AML-193 (cell line): ENCODE measurements at regions not wholly inside any gene's neighbourhood (a gene's known extent, or its start where the extent isn't known, plus 50 kb on each side); places are given as distances from the start of the nearest gene placed in this dataset.
A peak's percentile ranks its signal among the peaks of the same experiment; 100 is the strongest.
"Not testable (repeated sequence)": the region's sequence is repeated elsewhere in the genome, so short reads cannot be mapped to it uniquely, and the experiment has no call there.

ENCODE experiments used
- DNase-seq, 2 experiments: peaks; one replicate each; lab custom pipeline; 2025; lab: John Stamatoyannopoulos, UW

DNA sequence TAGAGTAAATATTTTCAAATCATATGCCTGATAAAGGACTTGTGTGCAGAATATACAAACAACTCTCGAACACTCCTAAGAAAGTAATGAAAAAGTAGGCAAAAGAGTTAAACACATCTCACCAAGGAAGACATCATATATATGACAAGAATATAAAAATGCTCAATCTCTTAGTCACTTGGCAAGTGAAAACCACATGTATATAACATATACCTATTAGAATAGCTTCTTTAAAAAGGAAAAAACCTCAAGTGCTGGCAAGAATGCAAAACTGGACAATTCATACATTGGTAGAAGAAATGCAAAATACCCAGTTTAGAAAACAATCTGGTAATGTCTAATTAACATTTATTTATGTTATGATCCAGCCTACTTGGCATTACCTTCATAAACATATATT is 146.6 kb upstream of the DGKB start:
- no peak for DNase-seq

DNA sequence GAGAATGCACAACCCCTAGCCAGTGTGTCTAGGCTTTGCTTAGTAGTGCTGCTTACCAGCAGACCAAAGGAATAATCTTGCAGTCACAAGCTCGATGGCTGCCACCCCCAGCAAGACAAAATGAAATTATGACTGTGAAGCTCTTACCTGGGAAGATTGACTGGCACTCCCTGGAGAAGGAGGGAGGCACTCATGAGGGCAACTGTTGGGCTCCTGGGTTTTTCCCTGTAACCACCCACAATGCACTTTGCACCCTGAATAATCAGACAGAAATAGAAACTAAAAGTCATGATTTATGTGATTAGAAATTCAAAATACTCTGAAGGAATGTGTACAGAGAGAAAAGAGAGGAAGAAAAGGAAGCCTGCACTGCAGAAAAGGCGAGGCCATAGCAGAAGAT is 144.3 kb upstream of the DGKB start:
- DNase-seq, result no peak

DNA sequence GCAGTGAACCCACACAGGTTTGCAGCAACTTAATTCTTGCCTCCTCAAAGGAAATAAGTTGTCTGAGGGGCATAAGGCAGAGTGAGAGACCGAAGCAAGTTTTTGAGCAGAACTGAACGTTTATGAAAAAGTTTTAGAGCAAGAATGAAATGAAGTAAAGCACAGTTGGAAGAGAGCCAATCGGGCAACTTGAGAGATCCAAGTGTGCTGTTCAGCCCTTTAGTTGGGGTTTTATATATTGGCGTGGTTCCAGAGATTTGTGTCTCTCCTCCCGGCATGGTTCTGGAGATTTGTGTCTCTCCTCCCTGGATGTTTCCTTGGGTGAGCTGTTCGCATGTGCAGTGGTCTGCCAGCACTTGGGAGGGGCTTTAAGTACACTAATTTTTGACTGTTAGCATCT is 141.4 kb upstream of the DGKB start:
- DNase-seq, result no peak

DNA sequence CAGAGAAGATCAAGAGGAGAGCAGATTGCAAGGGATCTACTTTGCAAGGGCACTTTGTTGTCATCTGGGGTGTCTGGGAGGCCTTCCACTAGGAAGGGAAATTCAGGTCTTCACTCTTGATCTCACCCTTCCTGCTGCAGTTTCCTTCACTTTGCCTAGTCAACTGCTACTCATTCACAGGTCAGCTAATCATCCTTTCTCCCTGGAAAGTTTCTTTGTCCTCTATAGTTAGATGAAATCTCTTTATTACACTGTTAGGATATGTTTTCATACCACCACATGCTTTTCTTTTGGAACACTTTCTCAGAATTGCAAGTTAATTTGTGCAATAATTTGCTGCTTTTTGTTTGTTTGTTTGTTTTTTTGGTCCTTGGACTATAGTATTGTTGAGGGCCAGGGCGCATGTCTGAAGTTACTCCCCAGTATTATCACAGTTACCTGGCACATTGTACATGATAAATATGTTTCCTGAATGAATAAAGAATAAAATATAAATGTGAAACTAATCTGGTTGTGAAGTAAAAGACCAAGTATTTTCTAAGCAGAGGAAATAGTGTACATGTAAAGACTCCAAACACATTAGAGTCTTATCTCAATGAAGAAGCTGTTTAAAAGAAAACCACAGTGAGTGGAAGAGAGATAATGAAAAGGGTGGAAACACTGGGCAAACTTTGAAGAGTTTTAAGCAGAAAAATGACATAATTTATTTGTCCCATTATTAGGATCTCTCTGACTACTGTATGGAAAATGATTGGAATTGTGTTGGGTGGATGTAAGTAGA is 139.9 kb upstream of the DGKB start:
- DNase-seq, result no peak

DNA sequence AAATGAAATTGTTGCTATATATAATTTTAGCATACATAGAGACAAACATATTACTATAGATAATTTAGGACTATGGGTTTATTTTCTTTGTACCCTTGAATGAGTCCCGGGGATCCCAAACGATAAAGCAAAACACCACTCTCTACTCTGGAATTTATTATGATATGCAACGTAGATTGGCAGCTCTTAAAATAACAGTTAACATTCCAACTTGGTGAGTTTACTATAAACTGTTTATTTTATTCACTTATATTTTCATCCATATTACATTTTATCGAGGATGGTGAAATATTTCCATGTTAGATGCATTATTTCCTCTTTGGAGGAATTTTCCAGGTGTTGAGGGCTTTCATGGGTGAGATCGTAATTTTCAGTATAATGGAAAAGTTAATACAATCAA is 138.7 kb upstream of the DGKB start:
- DNase-seq, result no peak

DNA sequence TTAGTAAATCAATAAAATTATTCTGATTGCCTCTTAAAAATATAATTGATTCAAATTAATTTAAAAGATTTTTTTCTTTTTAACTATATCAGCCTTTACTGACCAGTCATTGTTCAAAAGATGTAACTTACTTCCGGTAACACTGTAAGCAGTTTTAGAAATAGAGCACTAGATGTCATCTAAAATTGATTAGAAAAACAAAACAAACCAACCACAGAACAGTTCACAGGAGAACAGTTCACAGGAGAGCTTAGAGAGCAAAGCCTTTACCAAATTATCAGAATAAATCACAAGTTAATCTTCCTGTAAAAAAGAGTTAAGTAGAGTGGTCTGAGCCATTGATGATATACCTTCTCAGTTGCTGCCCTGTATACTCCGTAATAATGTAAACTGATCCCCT is 133.3 kb upstream of the DGKB start:
- DNase-seq, result no peak

DNA sequence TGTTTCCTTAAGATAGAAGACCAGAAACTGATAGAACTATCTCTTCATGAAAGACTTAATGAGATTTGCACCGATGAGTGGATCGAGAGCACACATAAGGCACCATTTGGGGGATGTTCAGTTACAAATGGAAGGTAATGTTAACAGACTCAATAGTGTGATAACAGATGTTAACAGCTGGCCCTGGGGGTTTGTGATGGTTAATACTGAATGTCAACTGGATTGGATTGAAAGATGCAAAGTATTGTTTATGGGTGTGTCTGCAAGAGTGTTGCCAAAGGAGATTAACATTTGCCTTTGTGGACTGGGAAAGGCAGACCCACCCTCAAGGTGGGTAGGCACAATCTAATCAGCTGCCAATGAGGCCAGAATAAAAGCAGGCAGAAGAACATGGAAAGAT is 130.5 kb upstream of the DGKB start:
- no peak for DNase-seq

DNA sequence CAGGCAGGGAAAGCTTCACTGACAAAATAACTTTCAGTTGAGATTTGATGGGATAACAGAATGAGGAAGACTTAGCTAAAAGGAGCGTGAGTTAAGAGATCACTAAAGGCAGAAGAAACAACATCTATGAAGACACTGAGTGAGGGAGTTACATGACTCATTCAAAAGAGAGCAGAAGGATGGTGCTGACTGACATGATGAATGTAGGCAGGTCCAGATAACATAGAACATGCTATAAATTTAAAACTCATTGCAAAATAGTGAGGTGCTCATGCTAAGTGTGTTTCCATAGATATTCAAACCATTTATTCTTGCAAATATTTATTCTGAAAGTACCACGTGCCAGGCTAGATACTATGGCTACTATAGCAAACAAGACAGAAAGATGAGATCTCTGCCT is 116.4 kb upstream of the DGKB start:
- no peak for DNase-seq

DNA sequence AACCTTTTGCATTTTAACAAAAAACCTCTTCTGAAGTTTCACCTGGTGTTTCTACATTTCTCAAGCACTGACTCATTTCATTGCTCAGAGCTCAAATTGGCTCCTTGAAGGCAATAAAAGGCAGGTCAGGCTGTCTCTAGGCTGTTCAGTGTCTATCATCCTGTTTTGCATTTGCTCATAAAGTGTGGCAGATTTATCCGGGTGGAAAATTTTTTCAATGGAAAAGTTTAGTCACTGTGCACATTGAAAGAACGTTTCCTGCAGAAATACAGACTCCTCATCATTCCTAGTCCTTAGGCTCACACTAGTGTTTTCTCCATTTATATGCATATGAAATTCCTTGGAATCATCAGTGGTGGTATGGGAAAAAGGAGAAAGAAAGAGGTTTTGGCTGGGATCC is 114.2 kb upstream of the DGKB start:
- DNase-seq, result no peak

DNA sequence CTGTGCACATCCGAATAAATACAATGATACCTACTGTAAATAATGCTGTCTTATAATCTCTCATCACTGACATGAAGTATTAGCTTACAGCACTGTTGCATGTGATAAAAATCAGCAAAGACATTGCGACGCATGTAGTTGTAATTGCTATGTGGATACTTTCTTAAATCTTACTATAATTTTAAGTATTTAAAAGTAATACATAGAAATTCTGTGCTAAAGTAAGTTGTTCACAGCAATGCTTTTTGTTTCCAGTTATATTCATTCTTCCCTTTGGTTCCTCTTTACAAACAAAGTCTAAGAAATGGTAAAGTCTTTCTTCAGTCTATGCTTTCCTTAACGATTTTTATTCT is 113.7 kb upstream of the DGKB start:
- no peak for DNase-seq

DNA sequence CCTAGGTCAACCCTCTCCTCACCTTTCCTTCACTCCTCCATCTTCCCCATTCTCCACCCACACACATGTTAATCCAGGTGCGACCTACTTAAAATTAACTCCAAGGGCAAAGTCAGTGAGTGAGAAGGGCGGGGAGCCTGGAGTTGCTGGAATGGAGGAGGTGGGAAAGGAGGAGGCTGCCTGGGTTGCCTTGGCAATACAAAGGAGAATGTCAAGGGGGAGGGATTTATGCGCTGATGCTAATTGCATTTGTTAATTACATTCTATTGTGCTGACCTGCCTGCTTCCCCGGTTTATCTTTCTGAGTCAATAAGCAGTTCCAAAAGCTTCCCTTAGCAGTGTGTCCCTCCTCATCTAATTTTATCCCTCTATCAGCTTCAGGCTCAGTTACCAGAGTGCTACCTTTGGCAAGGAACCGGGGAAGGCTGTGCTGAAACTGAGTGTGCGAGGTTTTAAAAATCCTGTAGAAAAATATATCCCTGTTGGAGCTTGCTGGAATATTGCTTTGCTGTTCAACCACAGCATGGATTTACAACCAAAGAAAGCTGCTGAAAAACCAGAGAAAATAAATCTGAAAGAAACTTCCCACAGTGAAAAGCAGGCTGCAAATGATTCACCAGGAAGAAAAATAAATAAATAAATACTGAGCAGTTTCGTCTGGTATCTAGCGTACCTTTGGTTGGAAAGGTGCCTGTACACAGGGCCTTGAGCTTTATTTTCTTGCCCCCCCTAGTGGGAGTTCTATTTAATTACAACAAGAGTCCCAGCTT is 113.2 kb upstream of the DGKB start:
- peak; percentile 42 to 65 for DNase-seq

DNA sequence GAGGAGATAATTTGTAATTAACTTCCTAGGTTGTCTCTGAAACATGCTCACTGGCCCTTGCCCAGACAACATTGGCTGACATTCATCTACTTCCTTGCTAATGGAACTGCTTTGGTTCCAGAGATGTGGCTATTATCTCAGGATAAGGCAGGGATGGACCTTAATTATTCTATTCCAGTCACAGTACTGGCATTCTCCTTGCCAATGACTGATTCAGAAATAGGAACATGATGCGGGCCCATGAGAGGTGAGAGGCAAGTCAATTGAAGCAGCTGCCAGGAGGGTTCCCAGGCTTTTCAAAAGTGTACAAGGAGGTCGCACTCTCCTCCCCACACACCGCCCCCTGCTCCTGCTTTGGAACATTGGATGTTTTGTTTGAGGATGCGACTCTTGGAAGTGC is 109.6 kb upstream of the DGKB start:
- DNase-seq, result no peak

DNA sequence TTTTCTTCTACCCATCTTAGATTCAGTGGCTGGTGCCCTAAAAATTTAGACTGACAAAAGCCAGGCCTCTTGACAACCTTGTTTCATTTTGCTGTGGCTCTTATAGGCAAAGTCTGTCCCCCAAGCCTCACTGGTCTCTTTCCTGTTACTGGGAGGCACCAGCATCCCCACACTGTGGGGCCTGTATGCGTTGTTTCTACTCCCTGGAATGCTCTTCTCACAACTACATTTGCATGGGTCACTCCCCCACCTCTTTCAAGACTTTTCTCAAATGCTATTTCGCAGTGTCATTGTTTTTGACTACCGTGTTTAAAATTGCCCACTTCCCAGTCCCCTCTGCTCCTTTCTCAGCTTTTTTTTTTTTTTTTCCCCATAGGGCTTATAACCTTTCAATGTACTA is 108.7 kb upstream of the DGKB start:
- DNase-seq, result no peak

DNA sequence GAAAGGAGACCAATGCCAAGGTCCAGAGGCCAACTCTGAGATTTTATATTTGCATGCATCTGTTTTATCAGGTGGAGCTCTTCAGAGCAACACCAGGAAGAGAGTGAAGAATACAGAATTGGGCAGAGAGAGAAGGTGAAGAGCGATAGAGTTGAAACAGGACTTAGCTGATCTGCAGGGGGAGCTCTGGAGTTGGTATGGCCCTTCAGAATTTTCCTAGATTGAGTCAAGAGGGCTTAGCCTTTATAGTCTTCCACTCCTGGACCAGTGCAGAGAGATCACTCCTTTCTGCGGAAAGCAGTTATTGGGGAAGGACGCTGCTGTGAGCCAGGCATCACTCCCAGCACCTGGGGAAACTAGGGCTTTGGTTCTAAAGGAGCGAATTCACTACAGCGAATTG is 105.0 kb upstream of the DGKB start:
- DNase-seq, result peak; percentile 1 to 17

DNA sequence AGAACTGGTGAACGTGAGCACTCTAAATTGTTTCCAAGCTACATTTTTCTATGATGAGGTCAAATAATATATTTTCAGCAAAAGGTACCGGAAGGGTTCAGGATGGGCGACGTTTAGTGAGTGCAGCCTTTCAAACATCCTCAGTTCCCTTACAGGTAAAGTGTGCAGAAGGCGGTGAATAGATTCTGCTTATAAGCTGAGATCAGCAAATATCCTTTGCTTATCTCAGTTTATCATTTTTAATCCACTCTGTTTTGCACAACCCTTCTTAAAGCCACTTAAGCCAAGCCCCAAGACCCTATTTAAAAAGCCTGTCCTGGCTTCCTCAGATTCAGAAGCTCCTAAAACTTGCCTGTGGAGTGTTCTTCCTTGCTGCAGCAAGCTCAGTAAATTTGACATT is 103.1 kb upstream of the DGKB start:
- no peak for DNase-seq

DNA sequence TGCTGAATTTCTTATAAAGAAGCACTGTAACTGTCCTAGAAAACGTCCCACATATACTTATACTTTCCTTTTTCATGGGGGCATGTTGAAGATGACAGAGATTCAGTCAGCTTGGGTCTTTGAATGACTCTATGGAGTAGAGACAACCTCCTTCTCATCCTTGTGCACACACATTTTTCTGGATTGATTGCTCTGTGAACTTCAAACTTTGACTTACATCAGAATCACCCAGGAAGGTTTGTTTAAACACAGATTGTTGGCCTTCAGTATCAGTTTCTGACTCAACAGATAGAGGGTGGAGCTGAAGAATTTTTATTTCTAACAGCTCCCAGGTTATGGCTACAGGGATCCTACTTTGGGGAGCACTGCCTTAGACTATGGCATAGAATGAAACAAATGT is 97.6 kb upstream of the DGKB start:
- no peak for DNase-seq

DNA sequence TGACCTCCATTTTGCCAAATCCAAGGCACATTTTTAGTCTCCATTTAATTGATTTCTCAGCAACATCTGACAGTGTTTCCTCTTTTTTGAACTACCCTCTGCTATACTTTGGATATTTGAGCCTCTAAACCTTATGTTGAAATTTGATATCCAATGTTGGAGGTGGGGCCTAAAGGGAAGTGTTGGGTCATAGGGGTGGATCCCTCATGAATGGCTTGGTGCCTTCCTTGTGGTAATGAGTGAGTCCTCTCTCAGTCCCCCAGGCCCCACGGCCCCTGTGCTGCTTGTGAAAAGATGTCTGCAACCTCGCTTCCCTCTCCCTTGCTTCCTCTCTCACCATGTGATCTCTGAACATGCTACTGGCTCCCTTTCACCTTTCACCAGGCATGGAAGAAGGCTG is 96.8 kb upstream of the DGKB start:
- peak; percentile 2 to 3 for DNase-seq

DNA sequence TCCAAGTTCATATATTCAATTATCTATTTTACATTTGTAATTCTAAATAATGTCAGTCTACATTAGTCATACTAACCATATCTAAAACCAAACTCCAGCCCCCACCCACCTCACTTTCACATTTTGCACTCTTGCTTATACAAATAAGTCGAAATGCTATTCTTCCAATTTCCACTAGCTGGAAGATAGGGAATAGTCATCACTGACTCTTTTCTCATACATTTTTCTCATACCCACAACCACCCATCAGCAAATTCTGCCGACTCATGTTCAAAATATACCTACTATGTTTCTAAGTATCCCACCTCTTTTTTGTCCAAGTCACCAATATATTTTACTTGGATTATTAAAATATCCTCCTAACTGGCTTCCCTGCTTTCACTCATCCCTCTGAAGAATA is 93.2 kb upstream of the DGKB start:
- no peak for DNase-seq

DNA sequence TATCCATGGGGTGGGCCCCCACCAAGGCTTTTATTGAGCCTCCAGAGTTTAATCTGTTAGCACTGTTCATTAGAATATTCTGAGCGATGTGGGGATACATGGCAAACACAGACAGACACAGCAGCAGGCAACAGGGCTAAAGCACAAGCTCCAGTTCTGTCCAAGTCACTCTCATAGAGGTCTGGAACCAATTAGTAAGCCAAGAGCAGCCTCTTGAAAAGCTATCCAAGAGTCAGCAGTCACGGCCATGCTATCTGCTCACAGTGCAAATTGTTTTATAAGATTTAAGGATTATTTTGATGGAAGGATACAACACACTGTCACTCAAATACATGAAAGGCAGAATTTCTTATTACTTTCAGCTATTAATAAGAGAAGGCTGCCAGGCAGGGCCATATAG is 86.4 kb upstream of the DGKB start:
- no peak for DNase-seq

DNA sequence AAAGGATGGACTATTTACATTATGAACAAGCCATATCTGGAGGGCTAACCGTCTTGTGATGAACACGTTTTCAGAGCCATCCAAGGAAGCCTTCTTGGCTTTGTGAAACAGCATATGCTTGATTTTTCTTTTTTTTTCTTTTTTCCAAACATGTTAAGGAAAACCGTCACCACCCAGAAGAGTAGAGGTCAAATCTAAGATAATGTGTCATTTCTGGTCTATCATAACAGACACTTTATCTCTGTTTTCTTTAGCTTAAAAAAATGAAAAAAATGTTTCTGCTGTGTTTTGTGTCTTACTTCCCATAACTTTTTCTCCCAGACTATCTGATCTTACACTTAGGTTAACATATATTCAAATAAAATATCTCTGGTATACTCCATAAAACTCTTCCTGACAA is 76.1 kb upstream of the DGKB start:
- DNase-seq, result no peak

DNA sequence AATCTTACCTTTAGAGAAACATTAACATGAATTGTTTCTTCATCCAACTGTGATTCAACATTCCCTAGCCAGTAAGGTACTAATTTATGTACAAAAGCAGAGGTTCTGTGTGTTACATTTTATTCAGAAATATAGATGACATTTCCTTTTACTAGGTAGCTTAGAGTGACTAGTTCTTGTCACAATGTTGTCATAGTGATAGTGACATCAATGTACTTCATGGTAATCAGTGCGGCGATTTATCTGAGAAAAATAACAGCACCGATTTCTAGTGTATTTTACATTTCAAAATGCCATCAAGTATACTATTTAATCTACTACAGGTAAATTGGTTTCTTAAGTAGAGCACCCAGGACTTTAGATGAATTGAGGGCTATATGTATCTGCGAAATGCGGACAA is 72.1 kb upstream of the DGKB start:
- DNase-seq, result no peak

DNA sequence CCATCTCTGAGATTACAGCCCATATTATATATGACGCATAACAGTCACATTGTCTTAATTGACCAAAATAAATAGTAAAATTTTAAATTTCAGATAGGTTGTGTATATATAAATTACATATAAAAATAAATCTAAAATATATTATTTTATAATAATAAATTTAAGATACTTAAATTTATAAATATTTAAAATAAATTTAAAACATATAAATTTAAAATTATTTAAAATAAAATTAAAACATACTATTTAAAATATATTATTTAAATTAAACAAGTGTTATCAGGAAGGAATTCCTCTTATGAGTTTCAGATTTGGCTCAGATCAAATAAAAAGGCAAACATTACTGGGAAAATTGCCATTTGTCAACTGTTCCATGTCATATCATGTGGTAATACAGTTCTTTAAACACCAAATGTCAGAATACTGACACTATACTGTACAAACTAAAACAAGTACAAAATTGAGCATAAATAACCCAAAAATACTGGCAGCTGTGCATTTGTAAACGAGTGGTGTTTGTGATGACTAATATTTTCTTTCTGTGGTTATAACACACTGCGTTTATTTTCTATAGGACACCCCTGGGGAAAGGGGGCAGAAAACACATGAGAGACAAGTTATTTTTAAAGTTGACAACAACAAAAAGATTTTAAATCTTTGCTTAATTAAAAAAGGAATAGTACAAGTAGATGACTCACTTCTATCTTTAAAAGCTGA is 71.3 kb upstream of the DGKB start:
- no peak for DNase-seq

DNA sequence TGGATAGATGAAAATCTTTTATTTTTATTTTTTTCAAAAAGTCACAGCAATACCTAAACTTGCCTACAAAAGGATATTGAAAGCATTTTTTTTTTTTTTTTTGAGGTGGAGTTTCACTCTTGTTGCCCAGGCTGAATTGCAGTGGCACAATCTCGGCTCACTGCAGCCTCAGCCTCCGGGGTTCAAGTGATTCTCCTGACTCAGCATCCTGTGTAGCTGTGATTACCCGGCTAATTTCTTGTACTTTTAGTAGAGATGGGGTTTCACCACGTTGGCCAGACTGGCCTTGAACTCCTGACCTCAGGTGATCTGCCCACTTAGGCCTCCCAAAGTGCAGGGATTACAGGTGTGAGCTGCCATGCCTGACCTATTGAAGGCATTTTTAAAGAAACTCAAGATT is 69.1 kb upstream of the DGKB start:
- not testable (repeated sequence) for DNase-seq
